GM19239 (cell line): ENCODE measurements at regions not wholly inside any gene's neighbourhood (a gene's known extent, or its start where the extent isn't known, plus 50 kb on each side); places are given as distances from the start of the nearest gene placed in this dataset.

Source experiments
- DNase-seq: peaks from one replicate; pipeline ENCODE4 v3.0.0; 2011; ENCODE audit warnings: low spot score; ENCODE audit not compliant: insufficient read length
- FAIRE-seq: peaks from 2 replicates; lab custom pipeline; 2011; peaks lifted over from hg19 to GRCh38; lab: Jason Lieb, UNC

- peak; percentile 69 for DNase-seq
- FAIRE-seq: peak; percentile 95
Observed at GRCh38 chr19:27793644-27794493, 1419.1 kb downstream of the UQCRFS1 start.

DNA sequence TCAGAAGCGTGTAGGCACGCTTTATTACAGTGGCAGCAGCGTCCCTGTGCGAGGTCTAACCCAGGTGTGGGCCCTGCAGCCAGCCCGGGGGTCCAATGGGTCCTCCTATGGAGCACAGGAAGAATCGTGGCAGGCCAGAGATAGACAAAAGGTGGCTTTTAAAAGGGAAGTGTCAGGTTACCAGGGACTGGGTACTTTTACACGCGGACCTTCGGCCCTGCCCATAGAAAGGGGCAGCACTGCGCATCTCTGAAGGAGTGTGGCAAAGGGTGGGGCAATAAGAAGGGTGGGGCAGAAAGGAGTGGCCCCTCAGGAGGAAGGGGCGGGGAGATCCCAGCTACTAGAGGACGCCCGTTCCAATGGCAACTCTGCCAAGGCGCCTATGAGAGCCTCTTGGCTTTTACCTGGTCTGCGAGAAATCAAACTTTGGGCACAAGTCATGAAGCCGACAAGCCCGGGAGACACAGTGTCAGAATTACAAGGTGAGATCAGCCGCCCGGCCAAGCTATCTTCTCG is 1419.8 kb downstream of the UQCRFS1 start:
- DNase-seq (peak; percentile 44), FAIRE-seq (no peak)

- DNase-seq: no peak
- no peak for FAIRE-seq
Observed at GRCh38 chr19:27792576-27793127, 1420.3 kb downstream of the UQCRFS1 start.

DNA sequence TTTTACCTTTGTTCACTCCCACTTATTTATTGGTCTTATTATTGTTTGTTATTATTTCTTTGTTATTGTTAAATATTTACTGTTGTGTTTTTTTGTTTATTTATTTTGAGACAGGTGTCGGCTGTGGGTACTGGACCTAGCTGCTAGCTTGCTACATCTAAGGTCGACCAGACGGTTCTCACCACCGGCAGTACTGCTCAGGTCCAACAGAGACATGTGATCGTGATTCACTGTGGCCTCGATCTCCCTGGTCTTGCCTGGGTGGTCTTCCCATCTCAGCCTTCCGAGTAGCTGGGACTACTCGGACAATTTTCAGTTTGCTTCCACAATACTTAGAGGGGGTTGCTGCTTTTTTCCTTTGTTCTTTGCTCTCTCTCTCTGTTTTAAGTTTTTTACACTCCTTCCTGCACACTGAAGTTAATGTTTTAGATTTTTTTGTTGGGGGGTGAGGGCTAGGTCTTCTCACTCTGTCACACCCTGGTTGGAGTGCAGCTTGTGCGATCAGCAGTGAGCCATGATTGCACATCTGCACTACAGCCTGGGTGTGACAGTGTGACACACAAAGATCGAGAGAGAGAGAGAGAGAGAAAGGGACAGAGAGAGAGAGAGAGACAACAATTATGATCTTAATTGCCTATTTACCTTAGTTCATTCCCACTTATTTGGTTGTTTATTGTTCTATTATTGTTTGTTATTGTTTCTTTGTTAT is 1432.4 kb downstream of the UQCRFS1 start:
- DNase-seq: no peak
- FAIRE-seq: no peak

GRCh38 chr19:27779954-27780353 is 1433.0 kb downstream of the UQCRFS1 start:
- DNase-seq (no peak), FAIRE-seq (no peak)

DNA sequence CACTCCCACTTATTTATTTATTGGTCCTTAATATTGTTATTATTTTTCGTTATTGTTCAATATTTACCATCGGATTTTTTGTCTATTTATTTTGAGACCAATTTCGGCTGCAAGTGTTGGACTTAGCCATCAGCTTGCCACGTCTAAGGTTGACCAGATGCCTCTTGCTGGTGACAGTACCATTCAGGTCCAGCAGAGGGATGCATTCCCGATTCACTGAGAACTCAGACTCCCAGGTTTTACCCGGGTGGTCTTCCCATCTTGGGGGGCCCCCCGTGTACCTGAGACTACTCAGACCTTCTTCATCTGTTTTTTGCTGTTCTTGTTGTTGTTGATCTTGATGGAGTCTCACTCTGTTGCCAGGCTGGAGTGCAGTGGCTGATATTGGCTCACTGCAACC is 1435.2 kb downstream of the UQCRFS1 start:
- FAIRE-seq: no peak
- no peak for DNase-seq

- DNase-seq: no peak
- no peak for FAIRE-seq
Observed at GRCh38 chr19:27777242-27777641, 1435.7 kb downstream of the UQCRFS1 start.

DNA sequence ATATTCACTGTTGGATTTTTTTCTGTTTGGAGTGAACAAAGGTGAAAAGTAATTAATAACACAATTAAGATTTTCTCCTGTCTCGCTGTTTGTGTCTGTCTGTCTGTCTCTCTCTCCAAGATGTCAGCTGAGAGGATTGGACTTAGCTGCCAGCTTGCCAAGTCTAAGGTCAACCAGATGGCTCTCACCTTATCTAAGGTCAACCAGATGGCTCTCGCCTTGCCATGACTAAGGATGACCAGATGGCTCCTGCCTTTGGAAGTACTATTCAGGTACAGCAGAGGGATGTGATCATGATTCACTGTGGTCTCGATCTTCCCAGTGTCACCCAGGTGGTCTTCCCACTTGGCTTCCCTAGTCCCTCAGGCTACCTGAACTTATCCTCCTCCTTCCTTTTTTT is 1436.4 kb downstream of the UQCRFS1 start:
- no peak for DNase-seq
- FAIRE-seq: no peak

DNA sequence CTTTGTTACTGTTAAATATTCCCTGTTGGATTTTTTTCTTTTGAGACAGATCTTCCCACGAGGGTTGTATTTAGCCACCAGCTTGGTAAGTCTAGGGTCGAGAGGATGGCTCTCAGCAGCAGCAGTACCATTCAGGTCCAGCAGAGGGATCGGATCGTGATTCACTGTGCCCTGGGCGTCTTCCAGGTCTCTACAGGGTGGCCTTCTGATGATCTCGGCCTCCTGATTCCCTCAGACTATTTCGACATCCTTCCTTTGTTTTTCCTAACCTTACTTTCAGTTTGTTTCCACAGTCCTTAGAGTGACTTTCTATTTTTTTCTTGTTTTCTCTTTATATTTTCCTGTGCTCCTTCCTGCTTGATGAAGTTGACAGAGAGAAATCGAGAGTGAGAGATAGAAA is 1436.9 kb downstream of the UQCRFS1 start:
- FAIRE-seq (no peak), DNase-seq (no peak)

GRCh38 chr19:27775395-27775794 is 1437.6 kb downstream of the UQCRFS1 start:
- FAIRE-seq (no peak), DNase-seq (no peak)

- DNase-seq: no peak
- FAIRE-seq: no peak
Observed at GRCh38 chr19:27774827-27775226, 1438.1 kb downstream of the UQCRFS1 start.

DNA sequence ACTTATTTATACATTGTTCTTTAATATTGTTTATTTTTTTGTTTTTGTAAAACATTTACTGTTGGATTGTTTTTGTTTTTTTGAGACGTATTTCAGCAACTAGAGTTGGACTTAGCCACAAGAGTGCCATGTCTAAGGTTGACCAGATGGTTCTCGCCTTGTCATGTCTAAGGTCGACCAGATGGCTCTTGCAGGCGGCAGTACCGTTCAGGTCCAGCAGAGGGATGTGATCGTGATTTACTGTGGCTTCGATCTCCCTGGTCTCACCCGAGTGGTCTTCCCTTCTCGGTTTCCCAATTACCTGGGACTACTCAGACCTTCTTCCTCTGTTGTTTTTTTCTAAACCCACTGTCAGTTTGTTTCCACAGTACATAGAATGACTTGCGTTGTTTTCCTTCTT is 1438.6 kb downstream of the UQCRFS1 start:
- no peak for DNase-seq

GRCh38 chr19:27773318-27774094 is 1439.4 kb downstream of the UQCRFS1 start:
- FAIRE-seq (no peak), DNase-seq (no peak)

More for the DNA sequence above, 1438.6 kb downstream of the UQCRFS1 start:
- no peak for FAIRE-seq

- DNase-seq: no peak
- FAIRE-seq: no peak
Observed at GRCh38 chr19:27772059-27772458, 1440.9 kb downstream of the UQCRFS1 start.

DNA sequence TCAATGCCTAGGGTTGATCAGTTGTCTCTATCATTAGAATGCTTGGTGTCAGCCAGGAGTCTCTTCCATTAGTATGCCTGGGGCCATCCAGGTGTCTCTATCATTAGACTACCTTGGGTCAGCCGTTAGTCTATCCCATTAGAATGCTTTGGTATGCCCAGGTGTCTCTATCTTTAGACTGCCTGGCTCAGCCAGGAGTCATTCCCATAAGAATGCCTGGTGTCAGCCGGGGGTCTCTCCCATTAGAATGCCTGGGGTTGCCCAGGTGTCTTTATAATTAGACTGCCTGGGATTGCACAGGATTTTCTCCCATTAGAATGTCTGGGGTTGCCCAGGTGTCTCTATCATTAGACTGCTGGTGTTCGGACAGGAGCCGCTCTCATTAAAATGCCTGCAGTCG is 1442.9 kb downstream of the UQCRFS1 start:
- DNase-seq: no peak
- no peak for FAIRE-seq

GRCh38 chr19:27767234-27767633 is 1445.7 kb downstream of the UQCRFS1 start:
- no peak for DNase-seq
- no peak for FAIRE-seq

GRCh38 chr19:27765912-27766725 is 1446.8 kb downstream of the UQCRFS1 start:
- DNase-seq: no peak
- no peak for FAIRE-seq

GRCh38 chr19:27765397-27765796 is 1447.6 kb downstream of the UQCRFS1 start:
- no peak for FAIRE-seq
- no peak for DNase-seq

GRCh38 chr19:27764186-27764804 is 1448.7 kb downstream of the UQCRFS1 start:
- no peak for FAIRE-seq
- no peak for DNase-seq
